ENCODE measurements at regions not wholly inside any gene's neighbourhood (a gene's known extent, or its start where the extent isn't known, plus 50 kb on each side); places are given as distances from the start of the nearest gene placed in this dataset.

- no peaks in the 10 kb centered on the region for H3K27me3 Mint-ChIP-seq (ENCODE audit: low read depth)
- no peak overlapping the region for H3K27ac Mint-ChIP-seq
- peaks cover 4% of the 10 kb centered on the region for H3K9me3 Mint-ChIP-seq
- H3K36me3 Mint-ChIP-seq (ENCODE audit: low read depth), result no peaks in the 10 kb centered on the region
- H3K4me1 Mint-ChIP-seq (ENCODE audit: low read depth), result no peaks in the 10 kb centered on the region
- no peak overlapping the region for H3K4me3 Mint-ChIP-seq
- no peak for DNase-seq (ENCODE audit: low spot score)
These were observed 51.4 kb upstream of the LIPC start for GRCh38 chr15:58380280-58380945.

- Mint-ChIP-seq H3K36me3 (ENCODE audit: low read depth) (no peaks in the 10 kb centered on the region), H3K27ac (no peak overlapping the region), H3K27me3 (ENCODE audit: low read depth) (no peaks in the 10 kb centered on the region), H3K4me3 (no peak overlapping the region), H3K9me3 (peaks cover 4% of the 10 kb centered on the region), H3K4me1 (ENCODE audit: low read depth) (no peaks in the 10 kb centered on the region)
- DNase-seq (ENCODE audit: low spot score), result no peak
These were observed 50.1 kb upstream of the LIPC start for GRCh38 chr15:58381697-58382096.

Measured in T-helper 2 cell treated with Interferon-gamma antibody and Interleukin-4, amounts not matched to agents 5 μg/mL and 100 μg/mL, for 36 hours (primary cell).